LNCAP (cell line): ENCODE measurements at regions not wholly inside any gene's neighbourhood (a gene's known extent, or its start where the extent isn't known, plus 50 kb on each side); places are given as distances from the start of the nearest gene placed in this dataset.

ENCODE experiments used
- TF ChIP-seq, protein P1 (sequence below): fragments of 450-650 bp; IDR thresholded peaks from 2 replicates; pipeline ENCODE4 v1.5.1; 2017; ENCODE audit warnings: mild to moderate bottlenecking

DNA sequence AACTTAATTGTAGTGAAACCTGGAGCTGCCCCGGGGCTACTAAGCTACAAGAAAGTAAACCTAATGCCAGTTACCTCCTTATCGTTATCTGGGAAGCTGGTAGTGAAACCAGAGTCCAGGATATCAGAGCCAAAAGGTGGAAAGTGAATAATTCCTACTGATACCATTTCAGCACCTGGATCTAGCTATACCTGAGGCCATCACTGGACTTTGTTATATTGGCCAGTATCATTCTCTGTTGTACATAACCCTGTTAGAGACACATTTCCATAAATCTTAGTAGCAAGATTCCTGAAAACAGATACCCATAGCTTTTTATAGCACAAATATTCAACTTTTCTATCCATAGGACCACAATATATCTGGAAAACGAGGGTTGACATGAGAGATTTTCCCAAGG, 538.0 kb downstream of the GRIN2A start:
- TF ChIP-seq, protein P1, sequence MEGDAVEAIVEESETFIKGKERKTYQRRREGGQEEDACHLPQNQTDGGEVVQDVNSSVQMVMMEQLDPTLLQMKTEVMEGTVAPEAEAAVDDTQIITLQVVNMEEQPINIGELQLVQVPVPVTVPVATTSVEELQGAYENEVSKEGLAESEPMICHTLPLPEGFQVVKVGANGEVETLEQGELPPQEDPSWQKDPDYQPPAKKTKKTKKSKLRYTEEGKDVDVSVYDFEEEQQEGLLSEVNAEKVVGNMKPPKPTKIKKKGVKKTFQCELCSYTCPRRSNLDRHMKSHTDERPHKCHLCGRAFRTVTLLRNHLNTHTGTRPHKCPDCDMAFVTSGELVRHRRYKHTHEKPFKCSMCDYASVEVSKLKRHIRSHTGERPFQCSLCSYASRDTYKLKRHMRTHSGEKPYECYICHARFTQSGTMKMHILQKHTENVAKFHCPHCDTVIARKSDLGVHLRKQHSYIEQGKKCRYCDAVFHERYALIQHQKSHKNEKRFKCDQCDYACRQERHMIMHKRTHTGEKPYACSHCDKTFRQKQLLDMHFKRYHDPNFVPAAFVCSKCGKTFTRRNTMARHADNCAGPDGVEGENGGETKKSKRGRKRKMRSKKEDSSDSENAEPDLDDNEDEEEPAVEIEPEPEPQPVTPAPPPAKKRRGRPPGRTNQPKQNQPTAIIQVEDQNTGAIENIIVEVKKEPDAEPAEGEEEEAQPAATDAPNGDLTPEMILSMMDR, result no peak

DNA sequence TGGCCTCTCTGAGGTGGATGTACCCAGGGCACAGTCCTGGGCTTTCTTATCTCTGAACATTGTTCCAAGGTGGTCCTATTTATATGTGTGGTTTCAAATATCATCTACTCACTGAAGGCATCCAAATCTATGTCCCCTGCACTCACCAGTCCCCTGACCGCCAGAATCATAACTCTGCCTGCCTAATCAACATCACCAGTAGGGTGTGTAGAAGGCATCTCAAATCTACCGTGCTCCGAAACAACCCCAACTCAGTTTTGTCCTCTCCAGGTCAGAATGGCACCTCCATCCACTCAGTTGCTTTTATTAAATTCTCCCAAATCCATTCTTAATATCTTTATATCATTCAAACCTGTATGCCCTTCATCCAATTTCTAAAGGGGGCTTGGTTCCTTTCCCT, 536.3 kb downstream of the GRIN2A start:
- TF ChIP-seq, protein P1, result no peak

DNA sequence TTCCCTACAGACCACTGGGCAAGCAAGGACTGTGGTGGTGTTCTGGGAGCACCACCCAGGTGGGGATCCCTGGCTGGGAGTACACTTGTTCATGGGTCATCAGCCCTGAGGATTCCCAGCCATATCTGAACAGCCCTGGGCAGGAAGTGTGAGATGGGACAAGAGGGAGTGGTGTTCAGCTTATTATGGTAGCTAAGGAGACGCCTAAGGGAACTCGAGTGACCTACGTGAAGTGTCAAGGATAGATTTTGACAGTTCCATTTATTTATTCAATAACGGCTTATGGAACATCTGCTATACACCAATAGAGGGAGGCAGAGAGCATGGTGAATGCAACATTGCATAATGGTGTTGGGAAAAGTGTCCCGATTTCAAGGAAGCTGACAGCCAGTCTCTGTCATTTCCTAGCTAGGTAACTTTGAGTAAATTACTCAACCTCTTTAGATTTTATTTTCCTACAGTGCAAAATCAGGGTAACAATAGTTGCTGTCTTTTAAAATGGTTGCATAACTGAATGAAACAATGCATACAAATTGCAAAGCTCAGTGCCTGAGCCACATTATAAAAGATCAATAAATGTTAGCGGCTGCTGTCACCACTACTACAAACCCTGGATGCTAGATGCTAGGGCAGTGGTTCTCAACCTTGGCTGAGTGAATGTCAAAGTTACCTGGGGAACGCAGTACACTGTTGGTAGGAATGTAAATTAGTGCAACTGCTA, 534.1 kb downstream of the GRIN2A start:
- TF ChIP-seq, protein P1, result peak; percentile 73

DNA sequence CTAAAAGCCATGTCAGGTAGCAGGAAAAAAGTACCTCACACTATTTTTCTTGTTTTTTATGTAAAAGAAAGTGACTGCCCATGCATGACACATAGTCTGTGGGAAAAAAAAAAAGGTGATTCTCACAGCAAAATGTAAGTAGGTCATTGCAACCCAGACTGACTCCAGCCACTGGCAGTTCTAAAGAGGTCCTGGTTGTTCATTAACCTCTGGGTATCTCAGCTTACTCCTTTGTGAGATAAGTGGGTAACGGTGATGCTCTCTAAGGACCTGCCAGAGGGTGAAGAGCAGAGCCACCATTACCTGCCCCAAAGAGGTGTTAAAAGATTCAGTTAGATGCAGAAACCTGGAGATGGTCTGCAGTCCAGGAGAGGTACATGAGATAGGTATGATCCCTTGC, 531.9 kb downstream of the GRIN2A start:
- TF ChIP-seq, protein P1, result no peak

DNA sequence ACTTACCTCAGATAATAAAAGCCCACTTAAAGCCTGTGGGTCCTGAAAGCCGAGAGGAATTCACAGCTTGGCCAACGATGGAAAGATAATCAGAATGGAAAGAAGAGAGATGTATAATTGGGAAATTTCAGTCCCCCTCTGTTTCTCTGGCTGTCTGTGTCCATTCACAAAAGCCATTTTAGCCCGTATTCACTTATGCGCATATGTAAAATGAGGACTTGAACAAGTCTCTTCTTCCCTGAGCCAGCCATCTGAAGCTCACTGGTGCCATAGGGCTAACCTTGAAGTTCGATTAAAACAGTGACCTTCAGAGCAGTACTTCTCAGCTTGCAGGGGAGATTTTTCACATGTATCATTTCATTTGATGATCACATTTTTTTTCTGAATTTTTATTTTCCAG, 527.2 kb downstream of the GRIN2A start:
- TF ChIP-seq, protein P1, result no peak

DNA sequence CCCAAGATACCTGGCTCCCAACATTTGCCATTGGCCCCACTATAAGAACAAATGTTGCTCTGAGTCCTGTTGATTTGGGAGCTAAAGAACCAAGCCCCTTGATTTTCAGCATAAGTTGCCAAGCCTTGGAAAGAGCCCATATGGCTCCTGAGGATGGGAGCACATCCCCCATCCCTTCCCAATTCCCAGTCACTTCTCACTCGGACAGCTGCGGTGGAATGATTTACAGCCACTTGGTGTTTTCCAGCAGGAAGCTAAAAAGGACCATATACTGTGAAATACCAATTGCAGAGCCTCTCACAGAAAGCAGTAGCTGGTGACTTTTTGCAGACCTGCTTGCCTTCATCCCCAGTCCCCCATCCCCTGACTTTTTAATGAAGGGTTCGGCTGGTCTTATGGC, 524.6 kb downstream of the GRIN2A start:
- TF ChIP-seq, protein P1, result no peak

DNA sequence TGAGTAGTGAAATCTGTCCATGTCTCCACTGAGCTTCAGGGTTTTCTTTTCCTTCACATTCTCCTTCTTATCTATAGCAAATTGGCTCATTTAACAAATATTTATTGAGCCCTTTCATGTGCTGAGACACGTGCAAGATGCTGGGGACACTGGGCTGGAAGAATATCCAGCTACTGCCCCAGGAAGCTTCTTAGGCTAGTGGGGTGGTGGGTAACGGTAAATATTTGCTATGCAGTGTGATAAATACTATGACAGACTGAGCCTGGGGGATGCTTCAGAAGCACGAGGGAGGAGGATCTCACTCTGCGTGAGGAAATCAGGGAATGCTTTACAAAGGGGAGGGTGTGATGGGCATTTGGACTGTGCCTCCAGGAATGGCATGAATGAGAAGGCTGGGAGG, 524.1 kb downstream of the GRIN2A start:
- TF ChIP-seq, protein P1, result no peak

DNA sequence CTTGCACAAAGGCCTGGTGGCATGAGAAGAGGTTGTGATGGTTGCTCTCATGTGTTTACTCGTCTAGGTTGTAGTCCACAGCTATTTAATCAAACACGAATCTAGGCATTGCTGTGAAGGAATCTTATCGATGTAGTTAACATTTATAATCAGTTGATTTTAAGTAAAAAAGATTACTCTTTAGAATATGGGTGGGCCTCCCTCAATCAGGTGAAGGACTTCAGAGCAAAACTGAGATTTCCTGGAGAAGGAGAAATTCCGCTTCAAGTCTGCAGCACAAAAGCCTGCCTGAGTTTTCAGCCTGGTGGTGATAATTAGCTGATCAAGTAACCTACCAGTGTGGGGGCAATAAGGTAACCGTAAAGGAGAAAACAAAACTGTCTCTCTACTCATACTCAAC, 523.6 kb downstream of the GRIN2A start:
- TF ChIP-seq, protein P1, result no peak
